ENCODE measurements at regions not wholly inside any gene's neighbourhood (a gene's known extent, or its start where the extent isn't known, plus 50 kb on each side); places are given as distances from the start of the nearest gene placed in this dataset.

DNA sequence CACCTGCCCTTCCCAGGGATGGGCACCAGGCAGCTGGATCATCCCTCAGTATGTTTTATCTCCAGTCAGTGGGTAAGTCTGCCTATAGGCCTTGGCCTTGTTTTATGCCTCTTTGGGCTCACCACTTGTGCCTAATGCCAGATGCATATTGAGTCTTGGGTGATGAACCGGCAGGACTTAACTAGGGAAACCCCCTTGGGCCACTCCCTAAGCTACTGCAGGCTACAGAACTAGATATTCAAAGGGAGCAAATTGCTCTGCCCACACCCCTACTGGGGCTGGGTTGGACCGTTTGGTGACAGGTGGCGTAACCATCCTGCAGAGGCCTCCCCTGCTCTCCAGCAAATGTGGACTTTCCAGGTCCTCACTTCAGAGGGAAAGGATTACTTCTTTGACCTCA, 115.7 kb upstream of the GDF10 start:
- Histone ChIP-seq H3K27me3 (ENCODE audit: control insufficient read depth, insufficient read depth, low read length) (peaks cover 2% of the 10 kb centered on the region), H3K4me3 (ENCODE audit: low read depth, low read length) (no peak overlapping the region), H3K36me3 (ENCODE audit: control insufficient read depth, insufficient read depth, low read length) (no peaks in the 10 kb centered on the region)
- TF ChIP-seq, protein P1, sequence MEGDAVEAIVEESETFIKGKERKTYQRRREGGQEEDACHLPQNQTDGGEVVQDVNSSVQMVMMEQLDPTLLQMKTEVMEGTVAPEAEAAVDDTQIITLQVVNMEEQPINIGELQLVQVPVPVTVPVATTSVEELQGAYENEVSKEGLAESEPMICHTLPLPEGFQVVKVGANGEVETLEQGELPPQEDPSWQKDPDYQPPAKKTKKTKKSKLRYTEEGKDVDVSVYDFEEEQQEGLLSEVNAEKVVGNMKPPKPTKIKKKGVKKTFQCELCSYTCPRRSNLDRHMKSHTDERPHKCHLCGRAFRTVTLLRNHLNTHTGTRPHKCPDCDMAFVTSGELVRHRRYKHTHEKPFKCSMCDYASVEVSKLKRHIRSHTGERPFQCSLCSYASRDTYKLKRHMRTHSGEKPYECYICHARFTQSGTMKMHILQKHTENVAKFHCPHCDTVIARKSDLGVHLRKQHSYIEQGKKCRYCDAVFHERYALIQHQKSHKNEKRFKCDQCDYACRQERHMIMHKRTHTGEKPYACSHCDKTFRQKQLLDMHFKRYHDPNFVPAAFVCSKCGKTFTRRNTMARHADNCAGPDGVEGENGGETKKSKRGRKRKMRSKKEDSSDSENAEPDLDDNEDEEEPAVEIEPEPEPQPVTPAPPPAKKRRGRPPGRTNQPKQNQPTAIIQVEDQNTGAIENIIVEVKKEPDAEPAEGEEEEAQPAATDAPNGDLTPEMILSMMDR (IDR thresholded peaks at IDR 0.05; ENCODE audit: insufficient read depth, low read length, poor library complexity, severe bottlenecking): no peak
- no peak for DNase-seq (ENCODE audit: low read depth)

DNA sequence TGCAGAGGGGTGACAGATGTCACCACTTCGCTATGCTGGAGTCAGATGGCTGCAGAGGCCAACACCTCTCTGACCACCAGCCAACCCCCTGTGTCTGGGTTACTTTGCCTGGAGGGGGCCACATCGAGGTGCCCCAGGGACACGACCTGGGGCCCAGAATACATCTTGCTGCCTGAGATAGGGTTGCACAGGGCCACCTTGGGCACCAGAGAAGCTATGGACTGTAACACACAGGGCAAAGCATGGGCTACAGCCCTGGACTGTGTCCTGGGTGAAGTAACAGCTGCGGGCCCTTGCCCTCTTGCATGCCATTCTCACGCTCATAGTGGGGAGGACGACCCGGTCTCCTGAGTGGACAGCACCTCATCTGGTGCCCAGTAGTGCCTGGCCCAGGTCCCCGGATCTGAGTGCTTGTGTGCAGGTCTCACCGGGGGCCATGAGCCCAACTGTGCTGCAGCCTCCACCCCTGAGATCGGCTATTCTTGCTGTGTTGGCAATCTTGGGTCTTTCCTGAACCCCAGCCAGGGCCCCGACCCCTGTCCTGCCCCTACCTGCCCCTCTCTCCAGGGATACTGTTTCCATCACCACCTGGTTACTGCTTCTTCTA, 115.2 kb upstream of the GDF10 start:
- TF ChIP-seq, protein P1 (IDR thresholded peaks at IDR 0.05; ENCODE audit: insufficient read depth, low read length, poor library complexity, severe bottlenecking): no peak
- no peaks in the 10 kb centered on the region for H3K36me3 ChIP-seq (ENCODE audit: control insufficient read depth, insufficient read depth, low read length)
- no peak for DNase-seq (ENCODE audit: low read depth)

DNA sequence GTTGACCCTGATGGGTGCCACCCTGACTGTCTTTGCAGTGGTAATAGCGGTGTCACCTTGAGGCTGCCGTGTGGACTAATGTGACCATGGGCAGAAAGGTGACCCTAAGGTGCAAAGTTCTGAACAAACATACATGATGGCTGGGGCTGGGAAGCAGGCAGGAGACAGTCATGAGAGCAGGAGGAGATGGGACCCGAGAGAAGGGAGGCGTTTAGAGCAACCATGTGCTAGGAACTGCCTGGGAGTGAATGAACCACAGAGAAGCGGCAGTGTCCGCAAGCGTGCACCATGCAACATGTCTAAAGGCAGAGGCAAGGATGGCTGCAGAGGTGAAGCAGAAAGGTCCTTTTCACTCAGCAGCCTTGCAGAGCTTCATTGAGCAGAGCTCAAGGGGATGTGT, 113.1 kb upstream of the GDF10 start:
- peaks cover 2% of the 10 kb centered on the region for H3K27me3 ChIP-seq (ENCODE audit: control insufficient read depth, insufficient read depth, low read length)
- no peak overlapping the region for H3K4me3 ChIP-seq (ENCODE audit: low read depth, low read length)
- no peak for DNase-seq (ENCODE audit: low read depth)
- TF ChIP-seq, protein P1 (IDR thresholded peaks at IDR 0.05; ENCODE audit: insufficient read depth, low read length, poor library complexity, severe bottlenecking): no peak
- no peaks in the 10 kb centered on the region for H3K36me3 ChIP-seq (ENCODE audit: control insufficient read depth, insufficient read depth, low read length)

More for the DNA sequence above, 115.2 kb upstream of the GDF10 start:
- Histone ChIP-seq H3K27me3 (ENCODE audit: control insufficient read depth, insufficient read depth, low read length) (peaks cover 2% of the 10 kb centered on the region), H3K4me3 (ENCODE audit: low read depth, low read length) (no peak overlapping the region)

DNA sequence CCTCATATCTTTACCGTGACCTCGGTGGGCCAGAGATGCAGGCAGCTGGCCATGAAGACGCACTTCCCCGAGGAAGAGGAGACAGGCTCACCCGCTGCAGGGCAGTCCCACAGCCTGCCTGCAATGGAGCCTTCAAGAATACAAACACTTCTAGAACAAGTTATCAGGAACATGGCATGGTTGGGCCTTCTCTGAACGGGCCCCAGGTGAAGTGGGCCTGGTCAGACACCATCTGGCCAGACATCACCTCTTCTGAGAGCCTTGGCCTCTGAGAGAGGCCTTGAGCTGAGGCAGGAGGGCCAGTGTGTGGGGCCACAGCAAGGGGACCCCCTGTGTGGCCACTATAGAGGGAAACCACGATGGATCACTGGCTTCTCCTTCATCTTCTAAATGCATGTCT, 112.4 kb upstream of the GDF10 start:
- DNase-seq (ENCODE audit: low read depth): no peak
- Histone ChIP-seq H3K4me3 (ENCODE audit: low read depth, low read length) (no peak overlapping the region), H3K36me3 (ENCODE audit: control insufficient read depth, insufficient read depth, low read length) (no peaks in the 10 kb centered on the region), H3K27me3 (ENCODE audit: control insufficient read depth, insufficient read depth, low read length) (peaks cover 2% of the 10 kb centered on the region)
- TF ChIP-seq, protein P1 (IDR thresholded peaks at IDR 0.05; ENCODE audit: insufficient read depth, low read length, poor library complexity, severe bottlenecking): no peak

DNA sequence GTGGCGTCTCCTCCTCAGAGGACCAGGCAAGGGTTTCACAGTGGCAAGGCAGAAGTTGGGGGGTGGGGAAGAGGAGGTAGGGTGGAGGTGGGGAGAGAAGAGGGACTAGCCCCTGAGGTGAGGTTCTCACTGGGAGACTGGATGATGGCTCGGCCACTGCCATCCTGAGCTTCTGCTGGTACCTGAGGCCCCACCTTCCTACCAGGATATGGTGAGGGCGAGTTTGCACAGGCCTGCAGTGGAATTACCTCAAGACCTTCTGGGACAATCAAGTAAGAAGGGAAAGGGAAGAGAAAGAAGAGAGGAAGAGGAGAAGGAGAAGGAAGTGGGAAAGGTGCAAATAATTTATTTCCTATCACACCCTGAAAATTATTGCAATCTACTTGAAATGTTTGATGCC, 111.8 kb upstream of the GDF10 start:
- H3K4me3 ChIP-seq (ENCODE audit: low read depth, low read length): no peak overlapping the region

More for the DNA sequence above, 111.8 kb upstream of the GDF10 start:
- TF ChIP-seq, protein P1 (IDR thresholded peaks at IDR 0.05; ENCODE audit: insufficient read depth, low read length, poor library complexity, severe bottlenecking): no peak
- H3K36me3 ChIP-seq (ENCODE audit: control insufficient read depth, insufficient read depth, low read length): no peaks in the 10 kb centered on the region
- no peak for DNase-seq (ENCODE audit: low read depth)
- peaks cover 2% of the 10 kb centered on the region for H3K27me3 ChIP-seq (ENCODE audit: control insufficient read depth, insufficient read depth, low read length)

Data from kidney epithelial cell (primary cell).